ENCODE measurements at regions not wholly inside any gene's neighbourhood (a gene's known extent, or its start where the extent isn't known, plus 50 kb on each side); places are given as distances from the start of the nearest gene placed in this dataset.
"Not testable (repeated sequence)": the region's sequence is repeated elsewhere in the genome, so short reads cannot be mapped to it uniquely, and the experiment has no call there.

DNA sequence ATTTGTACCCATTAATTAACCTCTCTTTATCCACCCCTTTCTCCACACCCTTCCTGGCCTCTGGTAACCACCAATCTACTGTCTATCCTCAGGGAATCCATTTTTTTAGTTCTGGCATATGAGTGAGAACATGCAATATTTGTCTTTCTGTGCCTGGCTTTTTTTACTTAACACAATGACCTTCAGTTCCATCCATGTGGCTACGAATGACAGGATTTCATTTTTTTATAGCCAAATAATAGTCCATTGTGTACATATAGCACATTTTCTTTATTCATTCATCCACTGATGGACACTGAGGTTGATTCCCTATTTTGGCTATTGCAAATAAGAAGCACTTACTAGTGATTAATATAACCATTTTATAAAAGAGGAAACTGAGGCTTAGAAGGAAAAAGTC lies 109.9 kb upstream of the NANOGP8 start:
- no peak overlapping the region for H3K4me3 ChIP-seq
- TF ChIP-seq FOXP2 (optimal IDR thresholded peaks at IDR 0.05; ENCODE audit: control extremely low read depth, extremely low read length, insufficient read depth) (no peak), POLR2AphosphoS5 (IDR thresholded peaks at IDR 0.05; ENCODE audit: borderline replicate concordance, low read depth, low read length) (no peak), EZH2 (IDR thresholded peaks at IDR 0.05) (no peak)
- H3K9me3 ChIP-seq (ENCODE audit: low read depth, low read length) = no peaks in the 10 kb centered on the region

DNA sequence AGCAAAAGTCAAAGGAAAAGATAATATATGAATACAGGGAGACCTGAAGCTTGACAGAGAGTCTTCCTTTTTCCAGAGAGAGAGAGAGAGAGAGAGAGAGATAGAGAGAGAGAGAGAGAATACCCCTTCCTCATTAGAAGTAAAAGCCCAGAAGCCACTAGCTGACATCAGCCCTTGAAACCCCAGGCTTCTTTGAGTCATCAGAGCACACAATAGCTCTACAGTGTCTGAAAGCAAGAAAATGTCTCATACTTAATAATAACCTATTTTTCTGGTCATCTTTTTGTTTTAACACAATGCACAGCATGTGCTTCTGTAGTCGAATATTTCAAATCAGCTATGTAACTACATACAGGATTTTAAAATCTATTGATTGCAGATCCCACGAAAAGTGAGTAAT lies 109.2 kb upstream of the NANOGP8 start:
- Histone ChIP-seq H3K9me3 (ENCODE audit: low read depth, low read length) (no peaks in the 10 kb centered on the region), H3K4me3 (no peak overlapping the region), H3K9ac (ENCODE audit: insufficient read length) (no peak overlapping the region), H3K27ac (no peak overlapping the region), H3K36me3 (ENCODE audit: insufficient read depth, low read length) (no peaks in the 10 kb centered on the region)
- no peak for DNase-seq (ENCODE audit: low read depth, low spot score)
- TF ChIP-seq POLR2AphosphoS5 (IDR thresholded peaks at IDR 0.05; ENCODE audit: borderline replicate concordance, low read depth, low read length) (no peak), EZH2 (IDR thresholded peaks at IDR 0.05) (no peak), FOXP2 (optimal IDR thresholded peaks at IDR 0.05; ENCODE audit: control extremely low read depth, extremely low read length, insufficient read depth) (no peak)

More for the DNA sequence above, 109.9 kb upstream of the NANOGP8 start:
- Histone ChIP-seq H3K27ac (no peak overlapping the region), H3K36me3 (ENCODE audit: insufficient read depth, low read length) (no peaks in the 10 kb centered on the region), H3K9ac (ENCODE audit: insufficient read length) (no peak overlapping the region)
- no peak for DNase-seq (ENCODE audit: low read depth, low spot score)

DNA sequence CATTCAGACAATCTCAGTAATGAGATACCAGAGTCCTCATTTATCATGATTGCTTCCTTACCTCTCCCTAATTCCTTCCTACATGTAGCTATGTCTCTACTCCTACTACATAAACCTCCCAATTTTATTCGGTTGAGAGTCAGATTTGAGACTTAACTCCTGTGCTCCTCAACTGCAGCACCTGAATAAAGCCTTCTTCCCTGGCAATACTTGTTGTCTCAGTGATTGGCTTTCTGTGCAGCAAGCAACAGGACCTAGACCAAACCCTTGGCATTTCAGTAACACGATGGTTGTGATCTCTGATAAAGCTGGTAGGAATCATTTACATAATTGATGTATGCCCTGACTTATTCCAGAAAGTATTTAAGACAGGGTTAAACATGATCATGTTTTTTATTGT lies 106.7 kb upstream of the NANOGP8 start:
- Histone ChIP-seq H3K9me3 (ENCODE audit: low read depth, low read length) (no peaks in the 10 kb centered on the region), H3K9ac (ENCODE audit: insufficient read length) (no peak overlapping the region), H3K27ac (no peak overlapping the region), H3K36me3 (ENCODE audit: insufficient read depth, low read length) (no peaks in the 10 kb centered on the region), H3K4me3 (no peak overlapping the region)
- TF ChIP-seq FOXP2 (optimal IDR thresholded peaks at IDR 0.05; ENCODE audit: control extremely low read depth, extremely low read length, insufficient read depth) = no peak
- TF ChIP-seq POLR2AphosphoS5 (IDR thresholded peaks at IDR 0.05; ENCODE audit: borderline replicate concordance, low read depth, low read length) = no peak
- no peak for TF ChIP-seq EZH2 (IDR thresholded peaks at IDR 0.05)
- no peak for DNase-seq (ENCODE audit: low read depth, low spot score)

DNA sequence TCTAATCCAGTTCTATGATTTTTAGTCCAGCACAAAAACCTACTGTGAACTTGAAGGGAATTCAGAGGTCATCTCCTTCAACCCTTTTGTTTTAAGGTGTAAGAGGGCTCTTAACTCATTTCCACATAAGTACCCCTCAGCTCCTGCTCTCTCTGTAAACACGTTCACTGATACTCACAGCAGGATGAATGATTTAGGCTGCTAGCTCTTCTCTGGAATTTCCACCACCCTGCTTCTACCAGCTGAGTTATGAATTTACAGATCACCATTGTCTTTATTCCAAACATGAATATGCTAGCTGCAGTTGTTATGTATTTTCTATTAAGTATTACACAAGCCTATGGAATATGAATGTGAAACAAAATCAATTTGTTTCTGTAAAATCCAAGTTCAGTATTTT lies 101.3 kb upstream of the NANOGP8 start:
- Histone ChIP-seq H3K27ac (no peak overlapping the region), H3K36me3 (ENCODE audit: insufficient read depth, low read length) (no peaks in the 10 kb centered on the region), H3K9me3 (ENCODE audit: low read depth, low read length) (no peaks in the 10 kb centered on the region), H3K4me3 (no peak overlapping the region), H3K9ac (ENCODE audit: insufficient read length) (no peak overlapping the region)
- DNase-seq (ENCODE audit: low read depth, low spot score) = no peak
- TF ChIP-seq POLR2AphosphoS5 (IDR thresholded peaks at IDR 0.05; ENCODE audit: borderline replicate concordance, low read depth, low read length) (no peak), EZH2 (IDR thresholded peaks at IDR 0.05) (no peak), FOXP2 (optimal IDR thresholded peaks at IDR 0.05; ENCODE audit: control extremely low read depth, extremely low read length, insufficient read depth) (no peak)

DNA sequence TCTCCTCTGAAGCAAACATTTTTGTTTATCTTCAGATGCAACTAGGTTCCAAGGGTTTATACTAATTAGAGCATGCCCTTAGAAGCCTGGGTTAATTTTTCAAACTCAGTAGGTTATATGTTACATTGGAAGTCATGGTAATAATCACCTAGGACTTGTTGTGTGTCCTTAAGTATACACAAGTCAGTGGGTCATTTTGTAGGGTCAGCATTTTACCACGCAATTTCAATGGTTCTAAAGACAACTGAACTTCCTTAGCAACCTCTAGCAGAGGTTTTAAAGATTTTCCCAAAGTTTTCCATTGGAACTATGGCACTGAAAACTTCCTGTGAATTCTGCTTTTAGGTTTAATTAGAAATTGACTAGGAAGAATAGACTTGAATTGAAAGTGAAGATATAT lies 99.6 kb upstream of the NANOGP8 start:
- Histone ChIP-seq H3K9ac (ENCODE audit: insufficient read length) (no peak overlapping the region), H3K9me3 (ENCODE audit: low read depth, low read length) (no peaks in the 10 kb centered on the region), H3K27ac (no peak overlapping the region), H3K36me3 (ENCODE audit: insufficient read depth, low read length) (no peaks in the 10 kb centered on the region), H3K4me3 (no peak overlapping the region)
- TF ChIP-seq FOXP2 (optimal IDR thresholded peaks at IDR 0.05; ENCODE audit: control extremely low read depth, extremely low read length, insufficient read depth) = no peak
- TF ChIP-seq POLR2AphosphoS5 (IDR thresholded peaks at IDR 0.05; ENCODE audit: borderline replicate concordance, low read depth, low read length) = no peak
- no peak for TF ChIP-seq EZH2 (IDR thresholded peaks at IDR 0.05)
- DNase-seq (ENCODE audit: low read depth, low spot score) = no peak

DNA sequence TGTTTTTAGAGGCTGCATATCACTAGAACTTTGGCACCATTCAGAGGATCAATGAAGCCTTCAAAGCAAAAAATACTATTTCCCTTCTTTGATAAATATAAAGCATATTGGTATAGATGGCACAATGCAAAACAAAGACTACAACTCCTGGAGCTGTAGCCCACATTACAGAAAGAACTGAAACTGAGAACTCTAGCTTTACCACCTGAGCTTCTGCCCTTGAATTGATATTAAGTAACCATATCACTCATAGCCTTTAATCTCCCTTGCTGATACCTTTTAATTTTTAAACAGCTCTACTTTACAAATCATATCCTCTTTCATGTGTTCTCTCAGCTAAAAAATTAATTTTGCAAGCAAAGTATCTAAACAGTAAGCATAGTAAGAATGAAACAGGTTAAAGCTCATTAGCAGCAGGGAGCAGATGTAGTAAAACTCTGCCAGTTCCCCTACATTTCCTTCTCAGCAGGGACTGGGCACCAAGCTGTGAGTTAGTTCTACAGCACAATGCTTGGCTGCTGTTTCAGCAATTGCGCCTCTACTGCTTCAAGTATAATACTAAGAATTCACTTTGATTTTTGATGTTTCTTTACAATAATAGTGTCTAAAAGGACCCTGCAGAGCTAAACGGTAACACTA lies 97.9 kb upstream of the NANOGP8 start:
- no peaks in the 10 kb centered on the region for H3K36me3 ChIP-seq (ENCODE audit: insufficient read depth, low read length)
- no peak overlapping the region for H3K27ac ChIP-seq
- H3K9ac ChIP-seq (ENCODE audit: insufficient read length) = no peak overlapping the region
- H3K9me3 ChIP-seq (ENCODE audit: low read depth, low read length) = no peaks in the 10 kb centered on the region
- H3K4me3 ChIP-seq = peak overlapping the region; percentile 39
- no peak for TF ChIP-seq FOXP2 (optimal IDR thresholded peaks at IDR 0.05; ENCODE audit: control extremely low read depth, extremely low read length, insufficient read depth)
- no peak for TF ChIP-seq EZH2 (IDR thresholded peaks at IDR 0.05)
- no peak for TF ChIP-seq POLR2AphosphoS5 (IDR thresholded peaks at IDR 0.05; ENCODE audit: borderline replicate concordance, low read depth, low read length)
- DNase-seq (ENCODE audit: low read depth, low spot score) = peak; percentile 58

DNA sequence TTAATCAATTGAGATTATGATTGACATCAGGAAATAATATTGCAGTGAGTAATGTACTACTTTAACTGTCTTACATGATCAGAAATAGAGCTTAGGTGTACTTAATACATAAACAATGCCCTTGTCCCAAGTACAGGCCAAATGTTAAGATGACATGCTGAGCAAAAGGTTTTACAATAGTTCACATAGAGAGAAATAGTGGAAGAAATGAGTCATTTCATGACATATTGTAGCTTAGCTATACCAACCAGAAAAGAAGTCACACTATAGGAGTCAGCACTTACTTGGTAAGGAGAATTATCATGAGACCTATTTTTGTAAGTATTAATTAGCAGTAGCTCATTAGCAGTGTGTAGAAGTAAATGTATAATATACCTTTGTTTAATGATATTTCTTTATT lies 96.4 kb upstream of the NANOGP8 start:
- no peak overlapping the region for H3K4me3 ChIP-seq
- H3K36me3 ChIP-seq (ENCODE audit: insufficient read depth, low read length) = no peaks in the 10 kb centered on the region
- no peak for DNase-seq (ENCODE audit: low read depth, low spot score)
- no peaks in the 10 kb centered on the region for H3K9me3 ChIP-seq (ENCODE audit: low read depth, low read length)
- TF ChIP-seq EZH2 (IDR thresholded peaks at IDR 0.05) (no peak), FOXP2 (optimal IDR thresholded peaks at IDR 0.05; ENCODE audit: control extremely low read depth, extremely low read length, insufficient read depth) (no peak), POLR2AphosphoS5 (IDR thresholded peaks at IDR 0.05; ENCODE audit: borderline replicate concordance, low read depth, low read length) (no peak)
- no peak overlapping the region for H3K27ac ChIP-seq
- no peak overlapping the region for H3K9ac ChIP-seq (ENCODE audit: insufficient read length)

DNA sequence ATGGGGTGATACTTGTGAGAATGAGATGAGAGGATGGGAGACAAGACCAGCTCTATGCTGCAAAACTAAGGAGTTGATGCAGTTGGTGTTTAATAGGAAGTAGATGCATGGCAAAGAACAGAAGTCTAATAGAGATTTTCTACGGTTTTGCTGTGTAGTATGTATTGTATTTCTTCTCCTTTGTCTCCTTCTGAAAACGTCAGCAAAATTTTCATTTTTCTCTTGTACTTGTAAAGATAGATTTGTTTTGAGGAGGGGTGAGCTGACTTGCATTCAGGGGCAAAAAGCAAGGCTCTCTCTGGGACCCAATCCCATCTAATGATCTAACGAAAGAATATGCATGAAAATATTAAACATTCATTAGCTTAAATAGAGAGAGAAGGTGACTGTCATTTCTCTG lies 94.6 kb upstream of the NANOGP8 start:
- TF ChIP-seq EZH2 (IDR thresholded peaks at IDR 0.05) = no peak
- no peak for TF ChIP-seq FOXP2 (optimal IDR thresholded peaks at IDR 0.05; ENCODE audit: control extremely low read depth, extremely low read length, insufficient read depth)
- TF ChIP-seq POLR2AphosphoS5 (IDR thresholded peaks at IDR 0.05; ENCODE audit: borderline replicate concordance, low read depth, low read length) = no peak
- H3K27ac ChIP-seq = no peak overlapping the region
- no peaks in the 10 kb centered on the region for H3K9me3 ChIP-seq (ENCODE audit: low read depth, low read length)
- no peak overlapping the region for H3K4me3 ChIP-seq
- no peak overlapping the region for H3K9ac ChIP-seq (ENCODE audit: insufficient read length)
- no peaks in the 10 kb centered on the region for H3K36me3 ChIP-seq (ENCODE audit: insufficient read depth, low read length)
- DNase-seq (ENCODE audit: low read depth, low spot score) = no peak

DNA sequence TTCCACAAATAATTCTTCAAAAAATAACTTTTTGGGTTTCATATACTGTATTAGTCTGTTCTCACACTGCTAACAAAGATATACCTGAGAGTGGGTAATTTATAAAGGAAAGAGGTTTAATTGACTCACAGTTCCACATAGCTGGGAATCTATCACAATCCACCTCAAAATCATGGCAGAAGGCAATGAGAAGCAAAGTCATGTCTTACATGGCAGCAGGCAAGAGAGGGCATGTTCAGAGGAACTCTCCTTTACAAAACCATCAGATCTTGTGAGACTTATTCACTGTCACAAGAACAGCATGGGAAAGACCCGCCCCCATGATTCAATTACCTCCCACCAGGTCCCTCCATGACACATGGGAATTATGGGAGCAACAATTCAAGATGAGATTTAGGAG lies 93.1 kb upstream of the NANOGP8 start:
- DNase-seq (ENCODE audit: low read depth, low spot score); H3K9ac ChIP-seq (ENCODE audit: insufficient read length); H3K27ac ChIP-seq; H3K4me3 ChIP-seq; H3K36me3 ChIP-seq (ENCODE audit: insufficient read depth, low read length); H3K9me3 ChIP-seq (ENCODE audit: low read depth, low read length): not testable (repeated sequence)

All from SK-N-MC (cell line).